ENCODE measurements at regions not wholly inside any gene's neighbourhood (a gene's known extent, or its start where the extent isn't known, plus 50 kb on each side); places are given as distances from the start of the nearest gene placed in this dataset.
A peak's percentile ranks its signal among the peaks of the same experiment; 100 is the strongest.

GRCh38 chr15:93830221-93831080 is 400.9 kb upstream of the MCTP2 start:
- H3K36me3 ChIP-seq: no peaks in the 10 kb centered on the region
- intact Hi-C loops (cut with DNase I): no loop called here
- H3K27ac ChIP-seq: peak overlapping the region in 5 of 10 donors; percentile 20 to 47 (median 22)
- peaks cover 0 to 5% (median 0%) of the 10 kb centered on the region in 9 donors for H3K4me1 ChIP-seq
- DNase-seq: no peak
- 84 to 85% methylated on average over 2 of the region's 2 CpGs for WGBS, 2 donors
- H3K9me3 ChIP-seq: no peaks in the 10 kb centered on the region
- H3K27me3 ChIP-seq: no peaks in the 10 kb centered on the region
- TF ChIP-seq CTCF (IDR thresholded peaks at IDR 0.05): no peak
- ATAC-seq: no peak
- H3K4me3 ChIP-seq: no peak overlapping the region

GRCh38 chr15:93829115-93829870 is 402.1 kb upstream of the MCTP2 start:
- intact Hi-C loops (cut with DNase I): loop anchor here in 1 of 10 donors (10.0 kb wide), 1 partner anchor 56 kb away; no protein-coding TSS in a partner anchor
- Histone ChIP-seq H3K4me1 (peaks cover 0 to 7% (median 0%) of the 10 kb centered on the region in 9 donors), H3K27ac (peak overlapping the region in 2 of 10 donors; percentile 25 to 51), H3K27me3 (no peaks in the 10 kb centered on the region), H3K4me3 (no peak overlapping the region), H3K9me3 (no peaks in the 10 kb centered on the region), H3K36me3 (no peaks in the 10 kb centered on the region)
- WGBS, 2 donors: 71 to 72% methylated on average over 10 of the region's 10 CpGs
- DNase-seq (peak in 1 of 2 donors; percentile 20), ATAC-seq (peak; percentile 72 to 95 (median 84))
- no peak for TF ChIP-seq CTCF (IDR thresholded peaks at IDR 0.05)

GRCh38 chr15:93826790-93827189 is 404.6 kb upstream of the MCTP2 start:
- TF ChIP-seq CTCF (IDR thresholded peaks at IDR 0.05): no peak
- H3K36me3 ChIP-seq: no peaks in the 10 kb centered on the region
- DNase-seq (peak in 1 of 2 donors; percentile 14), ATAC-seq (peak; percentile 18 to 80 (median 60))
- H3K27me3 ChIP-seq: no peaks in the 10 kb centered on the region
- intact Hi-C loops (cut with DNase I): loop anchor here in 1 of 10 donors (10.0 kb wide), 1 partner anchor 58 kb away; no protein-coding TSS in a partner anchor
- H3K27ac ChIP-seq: peak overlapping the region in 2 of 10 donors; percentile 28 to 47
- H3K4me1 ChIP-seq: peaks cover 0 to 7% (median 0%) of the 10 kb centered on the region in 9 donors
- no peak overlapping the region for H3K4me3 ChIP-seq
- 43 to 48% methylated on average over 4 of the region's 4 CpGs for WGBS, 2 donors
- no peaks in the 10 kb centered on the region for H3K9me3 ChIP-seq

GRCh38 chr15:93826293-93826692 is 405.1 kb upstream of the MCTP2 start:
- no peaks in the 10 kb centered on the region for H3K9me3 ChIP-seq
- H3K27ac ChIP-seq: peak overlapping the region in 2 of 10 donors; percentile 18 to 47
- DNase-seq: no peak
- peaks cover 0 to 7% (median 0%) of the 10 kb centered on the region in 9 donors for H3K4me1 ChIP-seq
- no peak for TF ChIP-seq CTCF (IDR thresholded peaks at IDR 0.05)
- WGBS, 2 donors: 64 to 65% methylated on average over 3 of the region's 3 CpGs
- no peaks in the 10 kb centered on the region for H3K36me3 ChIP-seq
- intact Hi-C loops (cut with DNase I): loop anchor here in 1 of 10 donors (10.0 kb wide), 1 partner anchor 59 kb away; no protein-coding TSS in a partner anchor
- no peaks in the 10 kb centered on the region for H3K27me3 ChIP-seq
- no peak overlapping the region for H3K4me3 ChIP-seq
- ATAC-seq: peak in 2 of 8 donors; percentile 2 to 6

All from heart right ventricle (tissue), 16 donors.